GM12874 (cell line): ENCODE measurements at regions not wholly inside any gene's neighbourhood (a gene's known extent, or its start where the extent isn't known, plus 50 kb on each side); places are given as distances from the start of the nearest gene placed in this dataset.

Experiments used
- CTCF ChIP-seq: IDR thresholded peaks from 2 replicates; pipeline ENCODE4 v1.5.1; 2011; ENCODE audit warnings: low read depth, mild to moderate bottlenecking, control low read depth, low read length, moderate library complexity; ENCODE audit not compliant: insufficient read depth

- TF ChIP-seq CTCF = no peak
Measured at GRCh38 chr4:54986095-54986846, 139.1 kb downstream of the KDR start.

GRCh38 chr4:54976682-54977081 lies 148.7 kb downstream of the KDR start:
- no peak for TF ChIP-seq CTCF

GRCh38 chr4:54976031-54976430 lies 149.4 kb downstream of the KDR start:
- TF ChIP-seq CTCF = no peak

GRCh38 chr4:54973784-54974183 lies 151.6 kb downstream of the KDR start:
- TF ChIP-seq CTCF = no peak

- TF ChIP-seq CTCF = peak; percentile 41
Measured at GRCh38 chr4:54971474-54971950, 153.9 kb downstream of the KDR start.

- no peak for TF ChIP-seq CTCF
Measured at GRCh38 chr4:54967289-54967688, 158.1 kb downstream of the KDR start.

- 0 out of 2 replicates have a peak, but pooled peaks have one; percentile 21 for TF ChIP-seq CTCF
Measured at GRCh38 chr4:54961357-54961975, 163.9 kb downstream of the KDR start.
